RPMI8226 (cell line): ENCODE measurements at regions not wholly inside any gene's neighbourhood (a gene's known extent, or its start where the extent isn't known, plus 50 kb on each side); places are given as distances from the start of the nearest gene placed in this dataset.

Source experiments
- DNase-seq: peaks from one replicate; pipeline ENCODE4 v3.0.0-alpha.2; 2015

GRCh38 chr4:43351970-43352806, 459.7 kb downstream of the GRXCR1 start:
- DNase-seq: no peak

GRCh38 chr4:43352859-43353258, 460.3 kb downstream of the GRXCR1 start:
- DNase-seq: no peak

GRCh38 chr4:43353552-43353951, 461.0 kb downstream of the GRXCR1 start:
- DNase-seq: no peak

- no peak for DNase-seq
These were observed 464.3 kb downstream of the GRXCR1 start for GRCh38 chr4:43356786-43357185.

- DNase-seq: no peak
These were observed 464.9 kb downstream of the GRXCR1 start for GRCh38 chr4:43357252-43357974.

GRCh38 chr4:43360296-43360695, 467.8 kb downstream of the GRXCR1 start:
- DNase-seq: no peak

GRCh38 chr4:43362875-43363636, 470.5 kb downstream of the GRXCR1 start:
- no peak for DNase-seq

- DNase-seq: no peak
These were observed 476.6 kb downstream of the GRXCR1 start for GRCh38 chr4:43369036-43369594.

GRCh38 chr4:43373201-43373600, 480.7 kb downstream of the GRXCR1 start:
- DNase-seq: no peak

- DNase-seq: no peak
These were observed 481.8 kb downstream of the GRXCR1 start for GRCh38 chr4:43374216-43374751.

GRCh38 chr4:43379016-43379415, 486.5 kb downstream of the GRXCR1 start:
- DNase-seq: no peak

- no peak for DNase-seq
These were observed 487.6 kb downstream of the GRXCR1 start for GRCh38 chr4:43380093-43380492.

- no peak for DNase-seq
These were observed 498.6 kb downstream of the GRXCR1 start for GRCh38 chr4:43391069-43391468.

GRCh38 chr4:43394976-43395375, 502.5 kb downstream of the GRXCR1 start:
- no peak for DNase-seq

- no peak for DNase-seq
These were observed 507.2 kb downstream of the GRXCR1 start for GRCh38 chr4:43399726-43400125.

GRCh38 chr4:43402393-43402792, 509.9 kb downstream of the GRXCR1 start:
- no peak for DNase-seq

- DNase-seq: no peak
These were observed 518.1 kb downstream of the GRXCR1 start for GRCh38 chr4:43410636-43411035.

GRCh38 chr4:43411226-43411625, 518.7 kb downstream of the GRXCR1 start:
- DNase-seq: no peak

- DNase-seq: no peak
These were observed 530.8 kb downstream of the GRXCR1 start for GRCh38 chr4:43423276-43423675.

- no peak for DNase-seq
These were observed 532.7 kb downstream of the GRXCR1 start for GRCh38 chr4:43425206-43425605.

GRCh38 chr4:43435291-43435690, 542.8 kb downstream of the GRXCR1 start:
- no peak for DNase-seq

GRCh38 chr4:43452948-43453347, 560.4 kb downstream of the GRXCR1 start:
- DNase-seq: no peak

- no peak for DNase-seq
These were observed 563.9 kb downstream of the GRXCR1 start for GRCh38 chr4:43456383-43456782.
